AG09319 (cell line): ENCODE measurements at regions not wholly inside any gene's neighbourhood (a gene's known extent, or its start where the extent isn't known, plus 50 kb on each side); places are given as distances from the start of the nearest gene placed in this dataset.

Experiments used
- DNase-seq: peaks from one replicate; pipeline ENCODE4 v3.0.0-alpha.2; 2010; ENCODE audit warnings: low read depth; ENCODE audit errors: extremely low read depth
- TF ChIP-seq, protein P1 (sequence below): IDR thresholded peaks from 2 replicates; pipeline ENCODE4 v1.5.1; 2011; ENCODE audit warnings: low read depth, mild to moderate bottlenecking, inconsistent platforms, low read length, moderate library complexity

DNA sequence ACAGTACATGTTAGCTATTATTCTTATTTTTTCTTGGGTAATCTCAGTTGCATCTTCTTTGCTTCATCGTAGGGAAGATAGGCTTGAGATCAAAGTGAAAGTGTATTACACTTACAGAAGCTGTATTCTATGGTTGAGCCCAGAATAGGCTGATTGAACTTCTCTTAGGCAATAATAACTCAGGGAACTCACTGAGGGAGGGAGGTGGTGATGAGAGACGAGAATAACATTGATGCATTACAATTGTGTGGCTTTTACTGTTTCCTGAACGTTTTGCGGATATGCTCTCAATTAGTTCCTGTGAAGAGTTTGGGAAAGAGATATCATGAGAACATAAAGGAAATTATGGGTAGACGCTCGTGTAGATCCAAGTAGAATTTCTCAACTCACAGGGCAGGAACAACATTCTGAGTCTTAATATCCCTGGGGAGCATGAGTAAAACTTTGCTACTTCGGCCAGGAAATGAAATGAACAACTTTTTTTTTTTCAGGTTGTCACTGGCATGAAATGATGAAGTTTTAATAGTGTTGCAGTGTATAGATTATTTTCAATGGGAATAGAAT, 302.2 kb downstream of the TUSC7 start:
- DNase-seq, result no peak
- TF ChIP-seq, protein P1, sequence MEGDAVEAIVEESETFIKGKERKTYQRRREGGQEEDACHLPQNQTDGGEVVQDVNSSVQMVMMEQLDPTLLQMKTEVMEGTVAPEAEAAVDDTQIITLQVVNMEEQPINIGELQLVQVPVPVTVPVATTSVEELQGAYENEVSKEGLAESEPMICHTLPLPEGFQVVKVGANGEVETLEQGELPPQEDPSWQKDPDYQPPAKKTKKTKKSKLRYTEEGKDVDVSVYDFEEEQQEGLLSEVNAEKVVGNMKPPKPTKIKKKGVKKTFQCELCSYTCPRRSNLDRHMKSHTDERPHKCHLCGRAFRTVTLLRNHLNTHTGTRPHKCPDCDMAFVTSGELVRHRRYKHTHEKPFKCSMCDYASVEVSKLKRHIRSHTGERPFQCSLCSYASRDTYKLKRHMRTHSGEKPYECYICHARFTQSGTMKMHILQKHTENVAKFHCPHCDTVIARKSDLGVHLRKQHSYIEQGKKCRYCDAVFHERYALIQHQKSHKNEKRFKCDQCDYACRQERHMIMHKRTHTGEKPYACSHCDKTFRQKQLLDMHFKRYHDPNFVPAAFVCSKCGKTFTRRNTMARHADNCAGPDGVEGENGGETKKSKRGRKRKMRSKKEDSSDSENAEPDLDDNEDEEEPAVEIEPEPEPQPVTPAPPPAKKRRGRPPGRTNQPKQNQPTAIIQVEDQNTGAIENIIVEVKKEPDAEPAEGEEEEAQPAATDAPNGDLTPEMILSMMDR, result no peak

DNA sequence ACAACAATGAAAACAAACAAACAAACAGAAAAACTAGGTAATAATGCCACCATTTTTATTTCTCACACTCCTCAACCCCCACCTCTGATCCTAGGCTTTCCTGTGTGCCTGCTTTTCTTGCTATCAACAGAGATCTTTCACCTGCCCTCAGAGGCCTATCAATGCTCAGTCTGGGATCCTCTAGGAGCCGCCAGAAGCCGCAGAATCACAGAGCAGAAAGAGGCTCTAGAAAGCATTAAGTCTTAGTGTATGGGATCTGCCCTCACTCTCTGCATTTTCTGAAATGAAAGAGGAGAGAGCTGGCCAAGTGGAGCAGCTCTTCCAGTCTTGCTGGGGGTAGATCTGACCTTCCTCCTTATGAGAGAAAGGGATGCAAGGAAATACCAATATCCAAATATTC, 306.8 kb downstream of the TUSC7 start:
- TF ChIP-seq, protein P1, result no peak
- no peak for DNase-seq

DNA sequence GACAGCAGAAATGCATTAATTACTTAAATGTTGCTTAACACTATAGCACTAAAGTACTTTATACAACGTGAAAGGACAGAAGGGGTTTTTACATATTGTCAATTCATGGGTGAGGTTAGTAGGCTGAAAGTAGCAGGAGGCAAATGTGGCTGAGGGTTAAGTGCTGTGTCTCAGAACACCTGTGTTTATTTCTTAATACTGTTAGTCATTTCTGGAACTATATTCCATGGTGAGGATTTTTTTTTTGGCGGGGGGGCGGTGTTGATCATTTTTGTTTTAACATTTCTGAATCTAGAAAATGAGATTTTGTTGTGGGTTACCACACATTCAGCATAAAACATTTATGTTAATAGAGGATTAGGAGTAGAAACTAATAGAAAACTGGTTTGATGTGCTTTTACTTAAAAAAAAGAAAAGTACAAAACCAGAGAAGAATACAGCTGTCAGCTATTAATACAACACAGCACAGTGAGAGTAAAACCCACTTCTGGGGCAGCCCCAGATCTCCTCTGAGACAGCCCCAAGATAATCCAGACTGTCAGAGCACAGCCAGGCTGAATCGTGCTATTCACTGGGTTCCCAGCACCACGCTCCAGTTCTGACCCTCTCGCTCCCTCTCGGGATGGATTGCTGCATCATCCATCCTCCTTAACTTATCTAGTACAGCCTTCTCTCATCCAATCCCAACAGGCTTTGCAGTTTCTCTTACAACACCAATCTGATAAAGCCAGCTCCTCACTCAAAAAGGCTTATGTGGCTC, 307.7 kb downstream of the TUSC7 start:
- DNase-seq, result no peak
- TF ChIP-seq, protein P1, result no peak

DNA sequence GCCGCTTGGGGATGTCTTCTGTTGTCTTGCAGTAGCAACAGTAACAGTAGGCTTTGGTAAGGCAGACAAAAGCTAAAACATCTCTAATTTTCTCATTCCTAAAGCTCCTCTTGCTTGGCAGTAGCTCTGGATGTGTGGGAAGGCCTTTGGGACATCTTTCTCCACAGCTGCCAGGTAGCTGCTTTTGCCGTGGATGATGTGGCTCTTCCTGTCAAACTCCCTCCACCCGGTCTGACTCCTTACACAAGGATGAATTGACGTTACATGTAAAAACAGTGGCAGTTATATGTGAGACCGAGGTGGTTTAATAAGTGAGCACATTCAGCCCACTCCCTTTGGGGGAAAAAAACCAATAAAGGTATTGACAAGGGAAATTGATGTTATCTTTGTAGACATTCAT, 309.1 kb downstream of the TUSC7 start:
- no peak for DNase-seq
- TF ChIP-seq, protein P1, result no peak

DNA sequence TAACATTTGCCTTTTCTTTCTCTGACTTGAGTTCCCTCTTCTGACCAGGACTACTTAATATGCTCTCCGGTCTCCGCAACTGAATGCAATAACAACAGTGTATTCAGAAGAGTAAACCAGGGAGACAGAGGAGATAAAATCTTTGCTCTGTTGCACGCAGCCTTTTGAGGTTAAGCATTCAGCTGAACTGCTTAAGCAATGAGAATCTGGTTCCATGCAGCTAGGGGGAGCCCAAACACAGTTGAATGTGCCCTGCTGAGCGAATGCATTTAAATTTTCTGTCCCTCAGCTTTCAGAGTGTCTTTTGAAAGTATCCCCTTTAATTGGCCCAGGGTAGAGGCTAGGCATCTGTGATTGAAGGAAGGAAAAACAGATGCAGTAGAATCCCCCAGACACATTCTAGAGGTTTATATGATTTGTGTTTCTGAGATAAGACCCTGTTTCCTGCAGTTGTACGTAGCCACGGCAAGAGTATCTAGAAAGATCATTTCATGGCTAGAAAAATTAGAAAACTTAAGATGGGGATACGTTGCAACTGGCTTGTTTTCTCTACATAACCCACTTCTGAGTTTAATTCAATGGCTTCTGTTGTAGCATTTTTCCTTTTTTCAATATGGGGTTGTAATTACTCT, 309.6 kb downstream of the TUSC7 start:
- TF ChIP-seq, protein P1, result peak; percentile 87
- peak; percentile 36 for DNase-seq

DNA sequence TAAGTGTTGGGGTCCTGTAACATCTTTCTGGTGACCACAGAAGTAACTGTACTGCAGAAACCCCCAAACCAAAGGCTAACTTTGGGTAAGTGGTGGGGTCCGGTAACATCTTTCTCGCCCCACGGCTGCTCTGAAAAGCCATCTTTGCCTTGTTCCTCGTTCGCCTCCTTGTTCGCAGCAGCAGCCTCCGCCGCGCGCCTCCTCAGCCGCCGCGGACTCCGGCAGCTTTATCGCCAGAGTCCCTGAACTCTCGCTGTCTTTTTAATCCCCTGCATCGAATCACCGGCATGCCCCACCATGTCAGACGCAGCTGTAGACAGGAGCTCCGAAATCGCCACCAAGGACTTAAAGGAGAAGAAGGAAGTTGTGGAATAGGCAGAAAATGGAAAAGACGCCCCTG, 316.8 kb downstream of the TUSC7 start:
- DNase-seq, result no peak
- TF ChIP-seq, protein P1, result no peak

DNA sequence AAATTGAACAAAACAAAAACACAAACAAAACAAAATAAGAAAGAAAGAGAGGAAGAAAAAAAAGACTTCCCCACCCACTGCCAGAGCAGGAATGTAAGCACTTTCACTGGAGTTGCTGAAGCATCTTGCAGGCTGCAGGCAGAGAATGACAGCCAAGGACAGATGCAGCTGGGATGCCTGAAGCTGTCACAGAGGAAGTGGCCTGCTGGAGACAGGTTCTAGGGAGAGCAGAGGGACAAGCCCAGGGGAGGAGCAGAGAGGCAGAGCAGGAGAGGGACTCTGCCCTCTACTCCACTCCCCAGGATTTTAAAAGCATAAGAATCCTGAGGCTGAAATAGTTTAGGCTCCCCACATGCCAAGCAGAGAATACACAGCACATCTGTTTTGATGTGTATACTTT, 326.2 kb downstream of the TUSC7 start:
- DNase-seq, result no peak
- TF ChIP-seq, protein P1, result no peak
